ENCODE measurements at regions not wholly inside any gene's neighbourhood (a gene's known extent, or its start where the extent isn't known, plus 50 kb on each side); places are given as distances from the start of the nearest gene placed in this dataset.

DNA sequence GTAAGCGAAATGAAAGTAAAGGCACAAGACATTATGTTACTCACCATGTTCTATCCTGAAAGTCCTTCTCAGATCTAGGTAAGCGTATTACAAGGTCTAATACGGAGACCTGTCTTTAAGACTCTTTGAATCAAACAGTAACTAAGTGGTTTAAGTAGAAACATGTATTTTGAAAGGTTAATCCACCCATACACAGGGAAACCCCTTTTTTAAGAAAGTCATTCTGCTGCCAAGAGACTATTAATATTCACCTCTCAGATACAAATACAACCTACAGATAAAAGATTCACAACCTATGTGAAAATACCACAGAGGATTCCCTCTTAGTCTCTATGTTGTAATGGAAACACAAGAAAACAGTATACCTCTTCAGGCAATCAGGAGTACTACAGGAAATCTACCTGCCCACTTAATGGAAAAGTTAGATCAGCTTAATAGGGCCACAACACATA lies 63.2 kb upstream of the TNIP3 start:
- no peak for DNase-seq (ENCODE audit: low read depth, low spot score)

DNA sequence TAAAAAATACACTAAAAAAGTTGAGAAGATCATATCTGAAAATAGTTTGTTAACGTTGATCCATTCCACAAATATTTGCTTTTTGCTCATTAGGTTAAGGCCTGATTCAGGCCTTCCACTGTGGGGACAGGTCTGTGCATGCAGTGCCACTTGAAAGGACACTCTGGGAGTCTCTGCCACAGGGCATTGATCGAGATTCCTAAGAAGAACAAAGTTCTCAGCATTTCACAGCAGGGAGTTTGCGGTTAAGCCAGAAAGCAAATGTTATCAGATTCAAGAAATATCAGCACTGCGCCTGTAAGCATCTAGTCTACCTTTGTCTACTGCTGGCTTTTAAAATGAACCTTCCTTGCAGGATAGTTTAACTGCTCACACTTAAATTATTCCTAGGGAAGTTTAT lies 62.2 kb upstream of the TNIP3 start:
- no peak for DNase-seq (ENCODE audit: low read depth, low spot score)

DNA sequence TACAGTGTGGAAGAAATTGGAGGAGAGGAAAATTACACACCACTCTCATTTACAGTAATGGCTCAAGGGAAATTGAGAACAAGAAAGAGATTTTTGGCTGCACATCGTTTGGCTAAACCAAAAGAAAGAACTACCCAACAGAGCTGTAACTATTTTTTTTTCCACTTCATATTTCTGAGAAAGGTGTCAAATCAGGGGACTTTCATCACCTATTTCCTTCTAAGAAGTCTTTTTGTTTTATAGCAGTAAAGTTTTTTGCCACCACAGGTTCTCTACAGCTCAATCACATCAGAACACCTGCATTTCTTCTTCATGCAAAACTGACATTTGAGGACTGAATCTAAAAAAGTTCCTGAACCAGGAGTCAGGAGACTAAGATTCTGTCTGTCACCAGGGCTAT lies 57.5 kb upstream of the TNIP3 start:
- no peak for DNase-seq (ENCODE audit: low read depth, low spot score)

DNA sequence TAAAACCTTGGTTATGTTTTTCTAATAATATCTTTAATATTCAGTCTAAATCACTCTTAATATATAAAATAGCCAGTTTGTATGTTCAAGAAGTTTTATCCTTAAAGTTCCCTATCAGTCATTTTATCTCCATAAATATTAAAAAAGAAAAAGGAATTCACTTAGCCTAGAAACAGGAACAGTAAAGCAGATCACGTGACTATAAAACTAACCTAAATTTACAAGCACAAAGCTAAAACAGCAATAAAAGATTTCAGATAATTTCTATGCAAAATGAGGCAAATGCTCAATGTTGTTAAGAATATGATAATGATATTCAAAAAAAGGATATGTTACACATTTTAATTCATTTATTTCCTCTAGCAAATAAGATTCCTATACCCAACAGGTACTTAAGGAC lies 57.1 kb upstream of the TNIP3 start:
- DNase-seq (ENCODE audit: low read depth, low spot score): no peak

DNA sequence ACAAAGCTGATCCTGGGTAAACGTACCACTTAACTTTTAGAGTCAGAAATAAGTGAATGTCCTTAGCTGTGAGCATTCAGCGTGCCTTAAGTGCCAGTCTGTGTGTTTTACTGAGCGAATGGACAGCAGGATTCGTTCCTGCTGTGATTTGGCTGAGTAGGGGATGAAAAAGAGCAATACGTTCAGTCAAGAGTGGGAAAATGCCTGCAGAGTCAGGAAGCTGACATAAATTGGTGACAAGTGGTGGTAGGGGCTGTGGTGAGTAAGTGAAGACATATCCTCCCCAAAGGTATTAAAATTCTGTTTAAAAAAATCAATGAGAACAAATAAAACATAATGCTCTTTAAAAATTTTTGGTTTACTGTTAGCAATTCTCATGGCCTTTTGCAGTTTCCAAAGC lies 56.6 kb upstream of the TNIP3 start:
- DNase-seq (ENCODE audit: low read depth, low spot score): no peak

- no peak for DNase-seq (ENCODE audit: low read depth, low spot score)
Observed at GRCh38 chr4:121219227-121219626, 55.1 kb upstream of the TNIP3 start.

GRCh38 chr4:121217351-121217750 lies 53.2 kb upstream of the TNIP3 start:
- no peak for DNase-seq (ENCODE audit: low read depth, low spot score)

DNA sequence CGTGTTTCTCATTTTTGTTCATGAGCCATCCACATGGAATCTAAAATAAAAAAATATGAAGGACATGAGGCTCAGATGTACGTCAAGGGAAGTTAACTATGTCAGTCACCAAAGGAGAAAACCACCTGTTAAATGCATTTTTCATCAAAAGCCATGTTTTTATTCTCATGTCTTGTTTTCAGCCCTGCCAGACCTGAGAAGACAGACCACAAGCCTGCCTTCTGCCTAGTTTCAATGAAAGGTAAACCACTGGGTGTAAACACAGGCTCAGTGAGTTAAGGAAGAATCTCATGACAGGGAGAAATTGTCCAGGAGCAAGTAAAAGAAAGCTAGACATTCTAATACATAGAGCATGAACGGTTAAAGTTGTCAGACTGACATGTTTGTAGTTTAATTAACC lies 52.3 kb upstream of the TNIP3 start:
- DNase-seq (ENCODE audit: low read depth, low spot score): no peak

GRCh38 chr4:121213940-121214339 lies 49.8 kb upstream of the TNIP3 start:
- no peak for DNase-seq (ENCODE audit: low read depth, low spot score)

All from activated naive CD8-positive, alpha-beta T cell treated with anti-CD3 and anti-CD28 coated beads, Interleukin-2, amount 50 U/mL, for 16 hours (primary cell).